Peyer's patch (tissue), 4 donors: ENCODE measurements at regions not wholly inside any gene's neighbourhood (a gene's known extent, or its start where the extent isn't known, plus 50 kb on each side); places are given as distances from the start of the nearest gene placed in this dataset.

Experiments used
- POLR2A ChIP-seq, 2 donors: fragments of 450-650 bp; IDR thresholded peaks; one replicate each; pipeline ENCODE4 v1.5.1; 2017; ENCODE audit warnings: antibody characterized with exemption in 2 of 2, mild to moderate bottlenecking in 2 of 2, moderate library complexity in 2 of 2
- TF ChIP-seq, protein P1 (sequence below), 6 experiments: fragments of 450-650 bp in 4 of 6; fragments of 200-600 bp in 2 of 6; sonication (generic) in 1 of 6; IDR thresholded peaks; one replicate each; pipeline ENCODE4 v1.5.1; 2017 to 2019; ENCODE audit warnings: antibody characterized with exemption in 6 of 6, mild to moderate bottlenecking in 3 of 6, moderate library complexity in 1 of 6

DNA sequence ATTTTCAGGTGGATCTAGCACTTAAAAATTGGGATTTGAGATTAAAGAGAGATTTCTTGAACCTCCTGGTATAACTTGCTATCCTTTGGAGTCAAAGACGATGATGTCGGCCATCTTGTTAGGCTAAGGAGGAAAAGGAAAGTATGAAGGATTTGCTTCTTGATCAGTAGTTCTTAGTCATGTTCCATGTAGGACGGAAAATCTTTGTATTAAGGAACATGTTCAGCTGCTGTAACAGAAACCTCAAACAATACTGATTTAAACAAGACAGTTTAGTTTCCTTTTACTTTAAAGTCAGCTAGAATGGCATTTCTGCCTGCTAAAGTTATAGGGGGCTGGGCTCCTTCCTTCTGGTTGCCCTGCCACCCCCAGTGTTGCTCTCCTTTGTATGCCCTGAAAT lies 56.4 kb upstream of the MGAT5 start:
- TF ChIP-seq, protein P1, sequence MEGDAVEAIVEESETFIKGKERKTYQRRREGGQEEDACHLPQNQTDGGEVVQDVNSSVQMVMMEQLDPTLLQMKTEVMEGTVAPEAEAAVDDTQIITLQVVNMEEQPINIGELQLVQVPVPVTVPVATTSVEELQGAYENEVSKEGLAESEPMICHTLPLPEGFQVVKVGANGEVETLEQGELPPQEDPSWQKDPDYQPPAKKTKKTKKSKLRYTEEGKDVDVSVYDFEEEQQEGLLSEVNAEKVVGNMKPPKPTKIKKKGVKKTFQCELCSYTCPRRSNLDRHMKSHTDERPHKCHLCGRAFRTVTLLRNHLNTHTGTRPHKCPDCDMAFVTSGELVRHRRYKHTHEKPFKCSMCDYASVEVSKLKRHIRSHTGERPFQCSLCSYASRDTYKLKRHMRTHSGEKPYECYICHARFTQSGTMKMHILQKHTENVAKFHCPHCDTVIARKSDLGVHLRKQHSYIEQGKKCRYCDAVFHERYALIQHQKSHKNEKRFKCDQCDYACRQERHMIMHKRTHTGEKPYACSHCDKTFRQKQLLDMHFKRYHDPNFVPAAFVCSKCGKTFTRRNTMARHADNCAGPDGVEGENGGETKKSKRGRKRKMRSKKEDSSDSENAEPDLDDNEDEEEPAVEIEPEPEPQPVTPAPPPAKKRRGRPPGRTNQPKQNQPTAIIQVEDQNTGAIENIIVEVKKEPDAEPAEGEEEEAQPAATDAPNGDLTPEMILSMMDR (IDR thresholded peaks at IDR 0.05): no peak
- no peak for TF ChIP-seq POLR2A (IDR thresholded peaks at IDR 0.05)
